Heart right ventricle (tissue), 16 donors: ENCODE measurements at regions not wholly inside any gene's neighbourhood (a gene's known extent, or its start where the extent isn't known, plus 50 kb on each side); places are given as distances from the start of the nearest gene placed in this dataset.
"Not testable (repeated sequence)": the region's sequence is repeated elsewhere in the genome, so short reads cannot be mapped to it uniquely, and the experiment has no call there.

Source experiments
- ATAC-seq, 8 donors: fragments of 200-7000 bp; cut with Tn5 transposase; one replicate each; pipeline ENCODE4 v1.9.1; 2020; ENCODE audit warnings: mild to moderate bottlenecking in 8 of 8, moderate library complexity in 8 of 8, moderate number of reproducible peaks in 1 of 8
- DNase-seq, 2 donors: peaks; one replicate each; pipeline ENCODE4 v3.0.0-alpha.2; 2020
- H3K27ac ChIP-seq, 10 donors: fragments of 200-600 bp; sonication (generic) in 2 of 10; one replicate each; pipeline versions ENCODE4 v1.5.0 to v1.8.0; 2020 to 2022; ENCODE audit warnings: mild to moderate bottlenecking in 3 of 10
- H3K27me3 ChIP-seq, 7 donors: fragments of 200-600 bp; one replicate each; pipeline ENCODE4 v1.8.0; 2021 to 2022; ENCODE audit warnings: mild to moderate bottlenecking in 2 of 7
- H3K36me3 ChIP-seq, 9 donors: fragments of 200-600 bp; sonication (generic) in 1 of 9; one replicate each; pipeline versions ENCODE4 v1.5.0 to v1.8.0; 2020 to 2022; ENCODE audit warnings: mild to moderate bottlenecking in 2 of 9
- H3K4me1 ChIP-seq, 9 donors: fragments of 200-600 bp; sonication (generic) in 1 of 9; one replicate each; pipeline versions ENCODE4 v1.5.0 to v1.8.0; 2020 to 2022; ENCODE audit warnings: mild to moderate bottlenecking in 4 of 9
- H3K4me3 ChIP-seq, 10 donors: fragments of 200-600 bp; sonication (generic) in 2 of 10; one replicate each; pipeline versions ENCODE4 v1.5.0 to v1.8.0; 2020 to 2022; ENCODE audit warnings: mild to moderate bottlenecking in 7 of 10, moderate library complexity in 2 of 10
- H3K9me3 ChIP-seq, 11 donors: fragments of 200-600 bp in 10 of 11; sonication (generic) in 2 of 11; one replicate each; pipeline versions ENCODE4 v1.5.0 to v1.8.0; 2013 to 2022; ENCODE audit warnings: mild to moderate bottlenecking in 2 of 11, control low read depth in 1 of 11, moderate library complexity in 1 of 11
- CTCF ChIP-seq, 9 donors: fragments of 200-600 bp; sonication (generic) in 2 of 9; IDR thresholded peaks; one replicate each; pipeline versions ENCODE4 v1.5.0 to v1.8.0; 2021 to 2022; ENCODE audit warnings: antibody characterized with exemption in 9 of 9, mild to moderate bottlenecking in 5 of 9, moderate library complexity in 1 of 9
- WGBS, 2 donors: extraction: QIAGEN DNeasy Blood & Tissue Kit; methylation state at CpG; one replicate each; pipeline ENCODE4 v1.1.7; 2013; ENCODE audit warnings: inconsistent platforms in 1 of 2; 5-methylcytosine and 5-hydroxymethylcytosine counted together
- intact Hi-C, 10 donors: fragments of 100-400 bp; cut with DNase I; formaldehyde crosslinking; loops; one replicate each; pipeline versions ENCODE4 v1.11.1 to v1.14.2; 2022
- donor health status: Arrhythmogenic right ventricular cardiomyopathy.
- donor health status: ischemic (EF 13 %, LVEDD 7.1; RV severe dilation, severe dysfunction).
- donor health status: healthy with polysubstance abuse.
- donor health status: DM: no; HTN: yes; CAD: no.
- donor health status: DM: no; HTN: no; CAD: no.
- donor health status: ischemic (EF 25% LVEDD 6.9; RV normal size, moderate dysfunction).
- donor health status: ischemic (EF 25% LVEDD 5.7; RV mildly dilated, moderate dysfunction).
- donor health status: healthy.
- donor health status: DM: yes; HTN: yes; CAD: no.
- donor health status: Ischemic cardiomyopathy.
- donor health status: ischemic (EF 35%, LVEDD 5.7; RV mildly dilated, moderate dysfunction).
- donor health status: nonischemic (EF 11% LVEDD 7.7; RV severe dilation, severe dysfunction).
- donor health status: DM: yes; HTN: yes; CAD: no.
- donor health status: PGD.
- donor health status: ischemic (EF 29% LVEDD 5.4; RV normal size, mild dysfunction).
- donor health status: nonischemic (EF 23%, LVEDD 6.1; RV moderate dilation, normal function).

- no peak for TF ChIP-seq CTCF (IDR thresholded peaks at IDR 0.05)
- Histone ChIP-seq H3K4me1 (no peaks in the 10 kb centered on the region), H3K27me3 (peaks cover 0 to 4% (median 0%) of the 10 kb centered on the region in 7 donors), H3K27ac (no peak overlapping the region), H3K36me3 (no peaks in the 10 kb centered on the region), H3K9me3 (no peaks in the 10 kb centered on the region), H3K4me3 (no peak overlapping the region)
- 73 to 75% methylated on average over 7 of the region's 7 CpGs for WGBS, 2 donors
- ATAC-seq: no peak
- no peak for DNase-seq
- intact Hi-C loops: no loop called here
Observed at GRCh38 chr13:100977841-100978240, 303.2 kb upstream of the TMTC4 start.

GRCh38 chr13:100976993-100977392 is 302.4 kb upstream of the TMTC4 start:
- WGBS, 2 donors: 75 to 82% methylated on average over 2 of the region's 2 CpGs
- H3K4me1 ChIP-seq: no peaks in the 10 kb centered on the region
- H3K27me3 ChIP-seq: peaks cover 0 to 5% (median 0%) of the 10 kb centered on the region in 7 donors
- ATAC-seq (no peak), DNase-seq (no peak)
- TF ChIP-seq CTCF (IDR thresholded peaks at IDR 0.05): no peak
- intact Hi-C loops: no loop called here
- no peak overlapping the region for H3K27ac ChIP-seq
- no peaks in the 10 kb centered on the region for H3K36me3 ChIP-seq
- H3K9me3 ChIP-seq: peaks cover 0 to 8% (median 0%) of the 10 kb centered on the region in 11 donors
- H3K4me3 ChIP-seq: no peak overlapping the region

- ATAC-seq, H3K27ac ChIP-seq, H3K4me1 ChIP-seq, DNase-seq, intact Hi-C loops, H3K4me3 ChIP-seq, H3K36me3 ChIP-seq, H3K27me3 ChIP-seq: not testable (repeated sequence)
- WGBS, 2 donors: 75 to 86% methylated on average over 21 to 31 of the region's 31 CpGs
- H3K9me3 ChIP-seq: peaks cover 0 to 13% (median 0%) of the 10 kb centered on the region in 11 donors
Observed at GRCh38 chr13:100975666-100976065, 301.1 kb upstream of the TMTC4 start.

- intact Hi-C loops: no loop called here
- 12 to 22% methylated on average over 2 of the region's 2 CpGs for WGBS, 2 donors
- H3K9me3 ChIP-seq: no peaks in the 10 kb centered on the region
- TF ChIP-seq CTCF (IDR thresholded peaks at IDR 0.05): no peak
- ATAC-seq (no peak), DNase-seq (no peak)
- H3K4me3 ChIP-seq: no peak overlapping the region
- H3K36me3 ChIP-seq: no peaks in the 10 kb centered on the region
- H3K27ac ChIP-seq: no peak overlapping the region
- no peaks in the 10 kb centered on the region for H3K4me1 ChIP-seq
- H3K27me3 ChIP-seq: no peaks in the 10 kb centered on the region
Observed at GRCh38 chr13:100962585-100962984, 288.0 kb upstream of the TMTC4 start.

GRCh38 chr13:100961186-100961585 is 286.6 kb upstream of the TMTC4 start:
- no peak for ATAC-seq
- intact Hi-C loops: no loop called here
- H3K4me1 ChIP-seq: no peaks in the 10 kb centered on the region
- H3K4me3 ChIP-seq: no peak overlapping the region
- no peak overlapping the region for H3K27ac ChIP-seq
- no peaks in the 10 kb centered on the region for H3K9me3 ChIP-seq
- no peaks in the 10 kb centered on the region for H3K36me3 ChIP-seq
- WGBS, 2 donors: 92 to 93% methylated on average over 7 of the region's 7 CpGs
- H3K27me3 ChIP-seq: peaks cover 0 to 7% (median 0%) of the 10 kb centered on the region in 7 donors
- no peak for DNase-seq
- no peak for TF ChIP-seq CTCF (IDR thresholded peaks at IDR 0.05)
